HG03442 (cell line): ENCODE measurements at regions not wholly inside any gene's neighbourhood (a gene's known extent, or its start where the extent isn't known, plus 50 kb on each side); places are given as distances from the start of the nearest gene placed in this dataset.
"Not testable (repeated sequence)": the region's sequence is repeated elsewhere in the genome, so short reads cannot be mapped to it uniquely, and the experiment has no call there.

Experiments used
- ATAC-seq: cut with Tn5 transposase; IDR thresholded peaks from one replicate; pipeline ENCODE4 v1.9.1; 2021; ENCODE audit warnings: mild to moderate bottlenecking, moderate library complexity; ENCODE audit not compliant: unreplicated experiment

- ATAC-seq, result no peak
These were observed 166.3 kb upstream of the KIF2A start for GRCh38 chr5:62139741-62140140.

- ATAC-seq, result no peak
These were observed 163.7 kb upstream of the KIF2A start for GRCh38 chr5:62142351-62142750.

GRCh38 chr5:62143268-62144229, 162.5 kb upstream of the KIF2A start:
- no peak for ATAC-seq

- ATAC-seq, result no peak
These were observed 161.5 kb upstream of the KIF2A start for GRCh38 chr5:62144401-62145022.

- ATAC-seq, result no peak
These were observed 156.1 kb upstream of the KIF2A start for GRCh38 chr5:62149879-62150278.

- ATAC-seq, result no peak
These were observed 153.5 kb upstream of the KIF2A start for GRCh38 chr5:62152394-62153087.

- ATAC-seq, result no peak
These were observed 151.2 kb upstream of the KIF2A start for GRCh38 chr5:62154758-62155157.

- no peak for ATAC-seq
These were observed 150.0 kb upstream of the KIF2A start for GRCh38 chr5:62155988-62156387.

- no peak for ATAC-seq
These were observed 138.4 kb upstream of the KIF2A start for GRCh38 chr5:62167561-62168057.

GRCh38 chr5:62168506-62169281, 137.3 kb upstream of the KIF2A start:
- ATAC-seq, result no peak

GRCh38 chr5:62178258-62178657, 127.7 kb upstream of the KIF2A start:
- no peak for ATAC-seq

GRCh38 chr5:62182802-62183201, 123.2 kb upstream of the KIF2A start:
- ATAC-seq, result no peak

GRCh38 chr5:62183727-62184126, 122.3 kb upstream of the KIF2A start:
- ATAC-seq, result no peak

- ATAC-seq, result no peak
These were observed 121.6 kb upstream of the KIF2A start for GRCh38 chr5:62184444-62184843.

GRCh38 chr5:62190173-62190572, 115.8 kb upstream of the KIF2A start:
- ATAC-seq, result no peak

GRCh38 chr5:62190931-62191330, 115.1 kb upstream of the KIF2A start:
- no peak for ATAC-seq

GRCh38 chr5:62192958-62193357, 113.0 kb upstream of the KIF2A start:
- ATAC-seq, result no peak

GRCh38 chr5:62196532-62196931, 109.5 kb upstream of the KIF2A start:
- not testable (repeated sequence) for ATAC-seq

- ATAC-seq, result no peak
These were observed 108.3 kb upstream of the KIF2A start for GRCh38 chr5:62197697-62198096.

- ATAC-seq, result no peak
These were observed 107.6 kb upstream of the KIF2A start for GRCh38 chr5:62198421-62198820.
